ENCODE measurements at regions not wholly inside any gene's neighbourhood (a gene's known extent, or its start where the extent isn't known, plus 50 kb on each side); places are given as distances from the start of the nearest gene placed in this dataset.

GRCh38 chr2:216279031-216279430, 93.3 kb downstream of the MARCHF4 start:
- TF ChIP-seq EZH2 (IDR thresholded peaks at IDR 0.05; ENCODE audit: low read depth) (no peak), CTCF (conservative IDR thresholded peaks at IDR 0.05) (no peak)
